ENCODE measurements at regions not wholly inside any gene's neighbourhood (a gene's known extent, or its start where the extent isn't known, plus 50 kb on each side); places are given as distances from the start of the nearest gene placed in this dataset.
A peak's percentile ranks its signal among the peaks of the same experiment; 100 is the strongest.

- no peak for DNase-seq (ENCODE audit: low spot score)
Observed at GRCh38 chr2:128638341-128639119, 319.9 kb upstream of the HS6ST1 start.

GRCh38 chr2:128639120-128639477 is 320.4 kb upstream of the HS6ST1 start:
- TF ChIP-seq CTCF (IDR thresholded peaks at IDR 0.05) = no peak
- no peak overlapping the region for H3K27ac ChIP-seq
- no peak for DNase-seq (ENCODE audit: low spot score)
- H3K4me3 ChIP-seq = no peak overlapping the region

More at GRCh38 chr2:128638341-128639119, 319.9 kb upstream of the HS6ST1 start:
- Histone ChIP-seq H3K27ac (no peak overlapping the region), H3K4me3 (no peak overlapping the region)
- TF ChIP-seq CTCF (IDR thresholded peaks at IDR 0.05) = no peak

- Histone ChIP-seq H3K27ac (no peak overlapping the region), H3K4me3 (no peak overlapping the region)
- no peak for TF ChIP-seq CTCF (IDR thresholded peaks at IDR 0.05)
- DNase-seq (ENCODE audit: low spot score) = no peak
Observed at GRCh38 chr2:128639693-128640092, 321.0 kb upstream of the HS6ST1 start.

GRCh38 chr2:128640166-128640844 is 321.6 kb upstream of the HS6ST1 start:
- Histone ChIP-seq H3K27ac (no peak overlapping the region), H3K4me3 (no peak overlapping the region)
- peak; percentile 55 for DNase-seq (ENCODE audit: low spot score)
- no peak for TF ChIP-seq CTCF (IDR thresholded peaks at IDR 0.05)

GRCh38 chr2:128640845-128641360 is 322.2 kb upstream of the HS6ST1 start:
- DNase-seq (ENCODE audit: low spot score) = peak; percentile 65
- Histone ChIP-seq H3K27ac (no peak overlapping the region), H3K4me3 (no peak overlapping the region)
- no peak for TF ChIP-seq CTCF (IDR thresholded peaks at IDR 0.05)

- no peak overlapping the region for H3K27ac ChIP-seq
- no peak for TF ChIP-seq CTCF (IDR thresholded peaks at IDR 0.05)
- DNase-seq (ENCODE audit: low spot score) = peak; percentile 46
- no peak overlapping the region for H3K4me3 ChIP-seq
Observed at GRCh38 chr2:128641421-128642080, 322.9 kb upstream of the HS6ST1 start.

All from coronary artery (tissue), 2 donors.